GM19455 (cell line): ENCODE measurements at regions not wholly inside any gene's neighbourhood (a gene's known extent, or its start where the extent isn't known, plus 50 kb on each side); places are given as distances from the start of the nearest gene placed in this dataset.
"Not testable (repeated sequence)": the region's sequence is repeated elsewhere in the genome, so short reads cannot be mapped to it uniquely, and the experiment has no call there.

Experiments used
- ATAC-seq: cut with Tn5 transposase; IDR thresholded peaks from one replicate; pipeline ENCODE4 v1.9.1; 2021; ENCODE audit not compliant: unreplicated experiment

DNA sequence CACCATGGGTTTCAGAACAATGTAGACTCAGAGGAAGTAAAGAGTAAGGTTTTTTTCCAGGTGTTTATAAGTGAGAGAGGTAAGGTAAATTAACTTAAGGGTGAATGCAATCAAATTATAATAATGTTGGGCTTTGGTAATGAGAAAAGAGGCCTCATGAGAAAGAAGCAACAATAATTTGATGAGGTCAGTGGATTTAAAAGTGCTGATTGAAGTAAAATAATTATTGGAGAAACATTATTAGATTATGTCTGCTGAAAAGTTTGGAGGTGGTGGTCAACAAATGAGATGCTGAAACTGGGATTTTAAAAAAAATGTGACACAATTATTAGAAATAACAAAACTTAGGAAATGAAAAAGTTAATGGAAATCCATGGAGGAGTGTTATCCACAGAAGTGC is 187.4 kb upstream of the BRINP3 start:
- ATAC-seq: no peak

DNA sequence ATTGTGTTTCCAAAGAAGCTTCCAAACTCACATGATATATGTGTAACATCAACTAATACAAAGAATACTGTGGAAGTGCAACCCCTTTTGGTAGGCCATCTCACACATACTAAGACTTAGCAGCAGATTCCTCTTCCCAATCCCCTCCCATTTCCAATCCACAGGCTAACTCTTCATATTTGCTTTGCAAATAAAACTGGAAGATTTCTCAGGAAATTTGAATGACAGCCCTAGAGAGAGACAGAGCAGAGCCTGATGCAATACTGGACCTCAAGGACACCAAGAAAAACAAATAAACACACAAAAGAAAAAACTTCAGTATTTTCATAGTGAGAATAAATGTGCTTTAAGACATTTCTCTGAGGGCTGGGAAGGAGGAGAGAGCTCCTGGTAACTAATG is 190.2 kb upstream of the BRINP3 start:
- ATAC-seq: no peak

DNA sequence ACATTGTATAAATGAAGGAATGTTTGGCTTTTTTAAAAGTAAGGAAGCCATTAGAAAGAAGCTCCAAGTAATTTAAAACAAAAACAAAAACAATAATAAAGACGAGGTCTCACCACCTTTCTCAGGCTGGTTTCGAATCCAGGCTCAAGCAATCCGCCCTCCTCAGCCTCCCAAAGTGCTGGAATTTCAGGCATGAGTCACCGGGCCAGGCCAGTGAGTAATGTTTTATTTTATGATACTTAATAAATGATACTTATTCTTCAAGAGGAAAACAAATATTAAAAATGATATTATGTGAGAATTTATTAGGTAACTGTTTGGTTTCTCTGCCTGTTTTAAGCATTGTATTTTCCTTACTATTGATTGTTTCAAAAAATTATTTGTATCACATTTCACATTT is 201.4 kb upstream of the BRINP3 start:
- no peak for ATAC-seq

DNA sequence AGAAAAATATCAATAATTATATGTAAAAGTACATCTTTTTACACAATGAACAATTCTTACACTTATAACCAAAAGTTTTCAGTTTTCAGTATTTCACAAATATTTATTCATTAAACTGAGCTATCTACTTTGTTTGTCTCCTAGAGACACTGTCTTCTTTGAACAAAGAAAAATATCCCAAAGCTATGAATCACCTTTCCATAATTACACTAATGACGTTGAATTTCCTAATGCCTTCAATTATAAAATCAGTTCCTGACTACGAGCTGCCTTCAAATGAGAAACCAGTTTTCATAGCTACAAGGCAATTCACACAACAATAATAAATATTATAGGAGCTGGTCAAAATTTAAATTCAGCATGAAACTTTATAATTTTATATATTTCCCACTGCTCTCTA is 201.8 kb upstream of the BRINP3 start:
- ATAC-seq: no peak

DNA sequence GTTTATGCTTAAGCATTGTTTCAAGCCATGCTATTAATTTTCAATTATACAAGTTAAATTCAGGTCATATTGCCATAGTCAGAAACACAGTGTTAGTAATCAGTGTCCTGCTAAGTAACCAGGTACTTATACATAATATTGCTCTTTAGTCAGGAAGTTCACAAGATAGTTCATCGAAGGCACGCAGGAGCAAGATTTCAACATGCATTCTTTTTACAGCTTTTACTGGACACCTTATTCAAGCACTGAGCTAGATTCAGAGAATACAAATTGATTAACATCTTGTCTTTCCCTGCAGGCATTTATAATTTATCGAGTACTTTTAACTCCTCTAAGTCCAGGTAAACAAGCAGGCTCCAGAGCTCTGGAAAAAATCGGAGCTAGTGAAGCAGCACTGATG is 202.3 kb upstream of the BRINP3 start:
- no peak for ATAC-seq

DNA sequence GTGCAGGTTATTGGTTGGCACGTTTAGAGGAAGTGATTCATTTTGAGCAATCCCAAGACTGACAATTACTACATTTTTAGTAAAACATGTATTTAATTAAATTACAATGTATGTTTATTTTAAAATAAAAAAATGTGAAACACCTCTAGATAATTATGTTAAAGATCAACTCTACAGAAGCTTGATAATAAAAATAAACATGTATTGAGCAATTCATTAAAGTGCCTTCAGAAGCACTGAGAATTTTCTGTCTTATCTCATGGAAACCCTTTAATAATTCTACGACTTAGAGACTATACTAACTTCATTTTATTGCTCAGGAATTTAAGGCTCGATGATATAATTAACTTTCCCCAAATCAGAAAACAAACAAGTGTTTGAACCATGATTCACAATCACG is 208.0 kb upstream of the BRINP3 start:
- ATAC-seq: no peak

DNA sequence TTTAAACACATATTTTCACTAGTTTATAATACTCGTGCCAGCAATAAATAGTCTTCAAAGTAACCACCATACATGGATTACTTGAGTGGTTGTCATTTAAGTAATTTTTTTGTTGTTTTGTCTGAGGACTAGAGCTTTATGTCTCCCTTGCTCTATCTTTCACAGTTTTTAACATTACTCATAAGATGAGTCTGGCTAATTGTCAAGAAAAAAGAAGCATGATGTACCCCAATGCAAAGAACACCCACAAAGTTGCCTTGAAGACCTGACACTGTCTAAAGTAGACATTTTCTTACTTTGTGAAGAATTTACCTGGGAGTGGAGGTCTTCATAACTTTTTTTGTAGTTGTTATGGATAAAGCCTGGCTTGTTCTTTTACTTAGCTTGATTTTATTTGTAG is 210.4 kb upstream of the BRINP3 start:
- ATAC-seq: no peak

DNA sequence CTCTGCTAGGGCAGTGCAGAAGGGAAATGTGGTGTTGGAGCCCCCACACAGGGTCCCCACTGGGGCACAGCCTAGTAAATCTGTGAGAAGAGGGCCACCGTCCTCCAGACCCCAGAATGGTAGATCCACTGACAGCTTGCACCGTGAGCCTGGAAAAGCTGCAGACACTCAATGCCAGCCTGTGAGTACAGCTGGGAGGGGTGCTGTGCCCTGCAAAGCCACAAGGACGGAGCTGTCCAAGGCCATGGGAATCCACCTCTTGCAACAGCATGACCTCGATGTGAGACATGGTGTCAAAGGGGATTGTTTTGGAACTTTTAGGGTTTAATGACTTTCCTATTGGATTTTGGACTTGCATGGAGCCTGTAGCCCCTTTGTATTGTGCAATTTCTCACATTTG is 220.8 kb upstream of the BRINP3 start:
- not testable (repeated sequence) for ATAC-seq

DNA sequence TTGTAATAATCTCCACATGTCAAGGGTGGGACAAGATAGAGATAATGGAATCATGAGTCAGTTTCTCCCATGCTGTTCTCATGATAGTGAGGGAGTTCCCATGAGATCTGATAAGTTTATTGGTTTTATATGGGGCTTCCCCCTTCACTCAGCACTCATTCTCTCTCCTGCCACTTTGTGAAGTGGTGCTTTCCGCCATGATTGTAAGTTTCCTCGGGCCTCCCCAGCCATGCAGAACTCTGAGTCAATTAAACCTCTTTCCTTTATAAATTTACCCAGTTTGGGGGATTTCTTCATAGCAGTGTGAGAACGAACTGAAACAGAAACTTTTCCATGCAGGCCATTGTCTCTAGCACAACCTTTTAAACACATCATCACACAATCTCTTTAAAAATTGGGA is 221.5 kb upstream of the BRINP3 start:
- no peak for ATAC-seq

DNA sequence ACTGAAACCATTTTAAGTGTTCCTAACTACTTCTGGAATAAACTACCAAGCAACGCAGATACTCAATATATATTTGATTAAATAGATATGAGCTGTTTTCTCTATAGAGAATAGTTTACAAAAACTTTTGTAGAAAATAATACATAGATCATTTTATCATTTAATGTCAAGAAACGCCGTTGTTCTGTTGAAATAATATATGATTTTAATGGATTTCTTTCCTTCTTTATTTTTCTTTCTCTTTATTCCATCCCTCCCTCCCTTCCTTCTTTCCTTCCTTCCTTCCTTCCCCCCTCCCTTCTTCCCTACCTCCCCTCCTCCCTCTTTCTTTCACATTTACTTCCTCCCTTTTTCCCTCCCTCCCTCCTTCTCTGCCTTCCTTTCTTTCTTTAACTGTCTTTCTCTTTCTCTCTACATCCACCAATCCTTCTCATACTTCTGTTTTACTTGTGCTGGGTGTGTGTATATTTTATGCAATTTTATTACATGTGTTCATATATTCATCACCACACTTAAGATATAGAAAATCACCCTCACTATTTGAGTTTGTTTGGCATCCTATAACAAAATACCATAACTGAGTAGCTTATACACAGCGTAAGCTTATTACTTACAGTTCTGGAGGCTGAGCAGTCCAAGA is 230.9 kb upstream of the BRINP3 start:
- no peak for ATAC-seq

DNA sequence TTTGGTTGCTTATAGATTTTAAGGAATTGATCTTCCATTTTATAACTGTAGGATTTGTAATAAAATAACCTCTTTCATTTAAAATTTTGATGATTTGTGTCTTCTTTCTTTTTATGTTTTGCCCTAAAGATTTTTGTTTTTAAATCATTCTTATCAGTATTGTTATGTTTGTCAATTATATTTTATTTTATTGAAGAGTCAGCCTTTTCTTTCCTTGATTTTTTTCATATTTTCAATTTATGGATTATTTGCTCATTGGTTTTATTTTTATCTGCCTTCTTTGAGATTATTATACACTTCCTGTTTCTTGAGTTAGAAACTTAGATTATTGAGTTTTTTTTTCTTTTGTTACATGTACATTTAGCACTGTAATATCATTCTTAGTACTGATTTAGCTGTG is 233.4 kb upstream of the BRINP3 start:
- no peak for ATAC-seq

DNA sequence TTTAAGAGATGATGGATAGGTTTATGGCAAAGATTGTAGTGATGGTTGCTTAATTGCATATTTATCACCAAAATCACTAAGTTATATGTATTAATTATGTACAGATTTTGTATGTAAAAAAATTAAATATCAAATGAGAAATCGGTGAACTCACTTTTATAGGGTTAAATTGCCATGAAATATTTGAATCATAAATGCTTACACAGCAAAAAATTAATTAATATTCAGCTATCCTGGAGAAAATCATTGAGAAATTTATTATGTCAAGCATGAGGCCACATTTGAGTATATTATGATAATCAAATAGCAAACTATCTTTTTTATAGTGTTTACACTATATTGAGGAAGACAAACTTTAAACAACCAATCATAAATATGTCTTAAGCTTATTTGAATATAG is 239.4 kb upstream of the BRINP3 start:
- no peak for ATAC-seq

DNA sequence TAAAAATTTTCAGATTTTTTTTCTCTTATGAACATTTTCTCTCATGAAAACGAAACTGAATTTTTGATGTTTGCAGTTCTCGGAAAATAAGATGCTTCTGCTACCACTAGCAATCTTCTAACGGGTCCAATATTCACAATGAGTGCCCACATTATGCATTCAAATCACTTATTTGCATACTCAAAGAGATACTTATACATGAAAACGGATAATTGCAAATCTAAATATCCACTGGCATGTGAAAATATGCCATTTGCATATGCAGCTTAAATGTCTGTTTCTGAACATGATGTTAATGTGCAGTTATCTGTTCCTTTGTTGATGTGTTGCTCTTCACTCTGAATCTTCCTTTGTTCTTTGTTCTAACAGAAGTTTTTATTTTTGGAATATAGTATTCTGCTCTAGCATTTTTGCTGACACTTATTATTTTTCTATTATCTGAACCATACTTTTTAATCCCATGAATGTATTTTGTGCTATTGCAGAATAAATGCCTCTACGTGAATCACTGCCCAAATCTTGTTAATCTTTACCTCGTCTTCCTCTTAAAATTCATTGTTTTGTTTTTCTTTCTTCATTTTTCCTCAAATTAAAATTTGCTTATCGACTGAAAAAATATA is 259.4 kb upstream of the BRINP3 start:
- ATAC-seq: no peak

DNA sequence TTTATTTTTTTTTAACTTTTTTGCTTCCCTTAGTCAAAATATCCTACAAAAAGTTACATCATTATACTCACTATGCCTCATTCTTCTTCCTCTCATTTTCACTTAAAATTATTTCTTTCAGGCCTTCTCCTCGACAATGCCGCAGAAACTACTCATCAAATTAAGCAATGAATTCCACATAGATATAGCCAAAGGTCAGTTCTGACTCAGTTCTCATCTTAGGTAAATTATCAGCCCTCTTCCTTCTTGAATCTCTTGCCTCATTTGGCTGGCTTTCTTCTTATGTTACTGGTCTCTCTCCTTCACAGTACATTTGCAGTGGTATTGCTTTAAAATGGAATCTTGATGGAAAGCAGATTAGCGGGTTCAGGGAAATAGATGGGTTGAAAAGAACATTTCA is 260.7 kb upstream of the BRINP3 start:
- no peak for ATAC-seq

DNA sequence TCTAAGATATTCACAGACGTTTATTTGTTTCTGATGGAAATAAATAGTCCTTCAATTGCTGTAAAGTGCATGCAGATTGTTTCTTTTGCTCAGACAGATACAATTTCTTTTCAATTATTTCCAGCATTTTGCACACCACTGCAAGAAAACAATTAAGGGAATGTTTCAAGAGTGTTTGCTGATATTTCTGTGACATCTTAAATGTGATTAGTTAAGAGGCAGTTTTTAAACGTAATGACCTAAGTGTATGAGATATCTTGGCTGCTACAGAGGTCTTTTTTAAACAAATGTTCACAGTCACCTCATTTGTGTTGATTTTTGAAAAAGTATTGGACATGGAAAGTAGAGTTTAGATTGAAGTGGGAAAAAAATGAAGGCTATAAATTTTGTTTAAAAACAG is 262.3 kb upstream of the BRINP3 start:
- ATAC-seq: no peak

DNA sequence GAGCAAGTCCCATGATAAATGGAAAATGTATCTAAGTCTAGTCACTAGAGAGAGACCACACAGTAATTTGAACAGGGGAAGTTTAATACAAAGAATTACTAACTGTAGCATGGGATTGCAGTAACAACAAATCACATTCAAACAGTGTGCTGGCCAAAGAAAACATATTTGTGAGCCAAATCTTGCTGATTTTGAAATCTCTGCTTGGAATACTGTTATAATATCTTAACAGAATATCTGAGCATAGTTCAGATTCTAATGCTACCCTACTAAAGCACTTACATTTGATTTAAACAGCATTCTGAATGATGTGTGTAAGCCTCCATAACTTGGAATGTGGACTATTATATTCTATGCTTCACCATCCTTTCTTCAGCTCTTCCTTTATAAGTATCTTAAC is 270.0 kb upstream of the BRINP3 start:
- no peak for ATAC-seq

DNA sequence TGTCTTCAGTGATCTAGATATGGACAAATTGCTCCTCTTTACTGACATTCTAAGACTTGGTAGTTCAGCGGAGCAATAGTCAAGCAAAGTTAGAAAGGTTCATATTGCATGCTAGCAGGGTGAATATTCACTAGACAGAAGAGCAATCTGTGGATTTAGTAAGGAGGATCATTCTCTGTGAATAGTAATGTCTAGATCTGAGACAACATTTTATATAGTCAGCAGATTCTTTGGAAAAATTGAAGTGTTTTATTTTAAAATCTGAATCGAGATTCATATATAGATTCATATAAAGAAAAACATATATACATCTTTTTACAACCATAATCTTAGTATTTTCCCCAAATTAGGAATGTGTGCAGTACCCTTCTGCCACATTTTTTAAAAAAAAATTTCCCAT is 274.5 kb upstream of the BRINP3 start:
- ATAC-seq: no peak

DNA sequence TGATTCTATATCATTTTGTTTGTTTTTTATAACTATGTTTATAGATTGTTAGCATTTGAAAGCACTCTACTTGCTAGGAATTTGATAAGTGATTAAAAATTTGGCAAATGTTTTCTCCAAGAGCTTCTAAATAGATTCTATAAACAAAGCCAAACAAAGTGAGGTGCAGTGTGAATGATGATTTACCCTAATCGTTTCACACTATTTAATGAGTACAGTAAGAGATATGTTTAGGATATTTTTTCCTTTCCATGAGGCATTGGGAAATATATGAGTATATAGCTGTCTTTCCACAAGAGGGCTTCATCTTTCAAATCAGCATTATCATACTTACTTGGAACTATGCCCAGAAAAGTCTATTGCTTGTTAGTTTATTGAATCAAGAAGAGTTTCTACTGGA is 277.0 kb upstream of the BRINP3 start:
- ATAC-seq: no peak

DNA sequence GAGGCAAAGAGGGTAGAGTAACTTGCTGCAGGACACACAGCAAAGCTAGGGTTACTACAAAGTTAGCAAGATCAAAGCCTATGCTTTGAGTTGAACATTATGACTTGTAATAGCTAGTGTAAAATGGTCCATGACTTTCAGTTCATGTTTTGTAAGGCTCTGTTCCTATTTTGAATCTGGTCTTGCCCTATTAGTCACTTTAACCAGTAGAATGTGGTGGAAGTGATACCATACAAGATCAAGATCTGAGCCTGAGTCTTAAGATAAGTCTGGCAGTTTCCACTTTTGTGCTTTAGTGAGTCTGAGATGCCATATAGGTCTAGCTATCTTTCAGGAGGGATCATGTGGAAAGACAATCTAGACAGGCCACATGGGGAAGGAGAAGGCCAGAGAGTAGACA is 282.1 kb upstream of the BRINP3 start:
- peak; percentile 96 for ATAC-seq

DNA sequence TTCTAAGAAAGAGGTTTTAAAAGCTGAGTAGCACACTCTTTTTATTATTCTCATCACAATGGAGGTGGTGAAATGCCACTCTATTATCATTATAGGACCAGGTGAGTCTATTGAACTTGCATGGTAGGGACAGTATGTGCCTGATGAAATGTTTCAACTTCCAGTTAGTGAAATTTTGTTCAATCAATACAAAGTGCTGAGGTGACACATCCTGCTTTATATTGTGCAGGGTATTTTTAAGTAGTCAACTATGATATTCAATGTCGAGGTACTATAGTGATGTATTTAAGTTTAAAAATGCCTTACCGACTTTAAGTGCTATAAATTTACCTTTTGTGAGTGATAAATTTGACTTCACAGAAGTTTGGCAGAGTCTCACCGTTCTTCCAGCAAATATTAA is 284.7 kb upstream of the BRINP3 start:
- no peak for ATAC-seq

DNA sequence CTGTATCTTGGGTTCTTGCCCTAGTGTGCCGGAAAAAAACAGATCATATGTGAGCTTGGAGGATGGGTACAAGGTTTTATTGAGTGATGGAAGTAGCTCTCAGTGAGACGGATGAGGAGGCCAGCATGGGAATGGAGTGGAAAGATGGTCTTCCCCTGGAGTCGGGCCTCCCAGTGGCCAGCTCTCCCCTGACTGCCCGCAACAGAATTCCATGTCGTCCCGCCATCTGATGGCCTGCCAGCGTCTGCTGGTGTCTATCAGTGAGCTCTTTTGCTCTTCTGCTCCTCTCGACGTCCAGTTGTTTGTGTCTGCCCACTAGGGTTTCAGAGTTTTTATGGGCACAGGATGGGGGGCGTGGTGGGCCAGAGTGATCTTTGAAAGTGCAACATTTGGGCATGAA is 315.2 kb upstream of the BRINP3 start:
- ATAC-seq: no peak

DNA sequence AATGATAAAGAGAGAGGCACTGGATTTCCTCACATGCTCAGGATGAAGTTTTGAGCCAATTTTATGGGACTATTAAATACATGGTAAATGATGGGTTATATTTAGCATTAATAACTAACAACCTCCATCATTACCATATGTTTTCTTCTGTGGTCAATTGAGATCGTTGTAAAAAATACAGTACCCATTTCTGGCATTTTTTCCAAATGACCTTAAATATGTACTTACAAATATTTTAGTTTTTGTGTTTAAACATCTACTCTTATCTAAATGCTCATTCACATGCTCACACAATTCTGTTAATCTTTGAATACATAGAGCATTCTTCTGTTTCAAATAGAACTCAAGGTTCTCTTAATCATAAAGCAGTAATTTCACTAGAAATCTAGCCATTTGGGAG is 330.0 kb upstream of the BRINP3 start:
- ATAC-seq: no peak

DNA sequence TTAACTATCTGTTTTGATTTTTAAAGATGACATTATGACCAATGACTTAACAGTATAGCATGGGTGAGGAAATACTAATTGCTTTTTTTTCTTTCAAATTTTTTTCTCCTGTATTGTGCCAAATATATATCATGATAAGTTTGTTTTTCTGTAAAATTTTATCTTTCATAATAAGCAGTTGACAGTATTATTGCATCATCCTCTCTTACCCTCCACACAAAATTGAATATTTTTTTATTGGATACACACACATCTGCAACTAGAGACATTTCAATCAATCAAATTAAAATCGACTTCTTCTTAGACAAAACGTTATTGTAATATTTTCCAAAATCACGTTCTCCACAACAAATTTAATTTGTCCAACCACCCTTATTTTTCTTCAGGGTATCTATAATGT is 330.4 kb upstream of the BRINP3 start:
- ATAC-seq: no peak
